ENCODE measurements at regions not wholly inside any gene's neighbourhood (a gene's known extent, or its start where the extent isn't known, plus 50 kb on each side); places are given as distances from the start of the nearest gene placed in this dataset.

GRCh38 chr16:20137909-20138308, 64.2 kb upstream of the GPR139 start:
- Histone ChIP-seq H3K79me2 (ENCODE audit: control insufficient read depth, insufficient read depth, low read length) (no peaks in the 10 kb centered on the region), H3K9ac (replicated peaks; ENCODE audit: extremely low read depth, insufficient read depth, low read length) (no peak overlapping the region), H3K9me1 (replicated peaks; ENCODE audit: control insufficient read depth, extremely low read depth, insufficient read depth, low read length) (no peaks in the 10 kb centered on the region), H3K4me2 (ENCODE audit: insufficient read depth, low read length) (no peak overlapping the region), H4K20me1 (replicated peaks; ENCODE audit: control insufficient read depth, extremely low read depth, insufficient read depth, low read length) (no peaks in the 10 kb centered on the region), H3K9me3 (replicated peaks; ENCODE audit: control insufficient read depth, insufficient read depth, low read length) (no peaks in the 10 kb centered on the region), H3K27me3 (ENCODE audit: control insufficient read depth in 2 of 2, insufficient read depth in 2 of 2, low read length in 2 of 2) (no peaks in the 10 kb centered on the region), H3K27ac (ENCODE audit: insufficient read depth, low read depth, low read length) (no peak overlapping the region), H3K4me3 (replicated peaks in 1 of 3; ENCODE audit: insufficient read depth in 1 of 3, low read depth in 1 of 3, low read length in 3 of 3) (no peak overlapping the region), H3K36me3 (ENCODE audit: control insufficient read depth in 2 of 2, extremely low read depth in 1 of 2, insufficient read depth in 2 of 2, low read length in 2 of 2) (no peaks in the 10 kb centered on the region), H2AFZ (ENCODE audit: low read depth, low read length) (no peak overlapping the region), H3K4me1 (ENCODE audit: control insufficient read depth, extremely low read depth, insufficient read depth, low read length) (no peaks in the 10 kb centered on the region)
- no peak for FAIRE-seq
- TF ChIP-seq EZH2 (IDR thresholded peaks at IDR 0.05; ENCODE audit: borderline replicate concordance, low read depth, low read length, severe bottlenecking) (no peak), POLR2AphosphoS5 (IDR thresholded peaks at IDR 0.05; ENCODE audit: insufficient read depth, low read depth, low read length) (no peak), JUN (IDR thresholded peaks at IDR 0.05; ENCODE audit: borderline replicate concordance, insufficient read depth, insufficient read length, low read depth) (no peak), MYC (IDR thresholded peaks at IDR 0.05; ENCODE audit: low read depth, low read length) (no peak), MAX (IDR thresholded peaks at IDR 0.05; ENCODE audit: insufficient read depth, insufficient read length) (no peak), FOS (IDR thresholded peaks at IDR 0.05; ENCODE audit: borderline replicate concordance, insufficient read depth, low read length) (no peak), GATA2 (IDR thresholded peaks at IDR 0.05; ENCODE audit: insufficient read depth, insufficient read length, low read depth, low read length) (no peak)
- TF ChIP-seq, protein P1, sequence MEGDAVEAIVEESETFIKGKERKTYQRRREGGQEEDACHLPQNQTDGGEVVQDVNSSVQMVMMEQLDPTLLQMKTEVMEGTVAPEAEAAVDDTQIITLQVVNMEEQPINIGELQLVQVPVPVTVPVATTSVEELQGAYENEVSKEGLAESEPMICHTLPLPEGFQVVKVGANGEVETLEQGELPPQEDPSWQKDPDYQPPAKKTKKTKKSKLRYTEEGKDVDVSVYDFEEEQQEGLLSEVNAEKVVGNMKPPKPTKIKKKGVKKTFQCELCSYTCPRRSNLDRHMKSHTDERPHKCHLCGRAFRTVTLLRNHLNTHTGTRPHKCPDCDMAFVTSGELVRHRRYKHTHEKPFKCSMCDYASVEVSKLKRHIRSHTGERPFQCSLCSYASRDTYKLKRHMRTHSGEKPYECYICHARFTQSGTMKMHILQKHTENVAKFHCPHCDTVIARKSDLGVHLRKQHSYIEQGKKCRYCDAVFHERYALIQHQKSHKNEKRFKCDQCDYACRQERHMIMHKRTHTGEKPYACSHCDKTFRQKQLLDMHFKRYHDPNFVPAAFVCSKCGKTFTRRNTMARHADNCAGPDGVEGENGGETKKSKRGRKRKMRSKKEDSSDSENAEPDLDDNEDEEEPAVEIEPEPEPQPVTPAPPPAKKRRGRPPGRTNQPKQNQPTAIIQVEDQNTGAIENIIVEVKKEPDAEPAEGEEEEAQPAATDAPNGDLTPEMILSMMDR (IDR thresholded peaks at IDR 0.05; ENCODE audit: extremely low read depth in 1 of 2, insufficient read depth in 1 of 2, low read depth in 1 of 2, low read length in 2 of 2): no peak
- ChIA-PET POLR2A (no interaction called here), CTCF (no interaction called here)
- intact Hi-C loops (cut with micrococcal nuclease) (no loop called here), dilution Hi-C loops (cut with MboI; ENCODE audit: extremely low pct_ligation_motif_present, low sequenced_read_pairs) (no loop called here)
- no peak for DNase-seq (ENCODE audit: low read depth, low spot score)
- no TSS peak for BruUV-seq (replicated peaks)
